PC-9 (cell line): ENCODE measurements at regions not wholly inside any gene's neighbourhood (a gene's known extent, or its start where the extent isn't known, plus 50 kb on each side); places are given as distances from the start of the nearest gene placed in this dataset.

Experiments
- BruUV-seq: library from RNA; stranded (reverse); fragments of 400-500 nt; replicated peaks from 2 replicates; lab custom pipeline; 2021; lab: Mats Ljungman, UMichigan
- CTCF ChIA-PET: fragments of 300-600 bp; sonication (Branson Sonifier 250); formaldehyde crosslinking; loops from one replicate; lab custom pipeline; 2022; ENCODE audit warnings: antibody characterized with exemption; lab: Charles Lee
- POLR2A ChIA-PET: fragments of 300-600 bp; sonication (Branson Sonifier 250); formaldehyde crosslinking; loops from one replicate; lab custom pipeline; 2022; ENCODE audit warnings: antibody characterized with exemption; ENCODE audit not compliant: unreplicated experiment; lab: Charles Lee
- DNase-seq, 2 experiments: peaks; one replicate each; pipeline versions ENCODE4 v3.0.0 to v3.0.0-alpha.2; 2015 to 2022; ENCODE audit warnings: mixed read lengths in 1 of 2
- H2AFZ ChIP-seq: fragments of 200-600 bp; sonication (generic); 2 replicates; pipeline ENCODE4 v1.8.1; 2017; ENCODE audit warnings: antibody characterized with exemption
- H3F3A ChIP-seq: fragments of 200-600 bp; sonication (generic); 2 replicates; pipeline ENCODE4 v1.8.1; 2017; ENCODE audit warnings: antibody characterized with exemption, mild to moderate bottlenecking, low read depth; ENCODE audit not compliant: insufficient read depth
- H3K27ac ChIP-seq: fragments of 200-600 bp; sonication (generic); 2 replicates; pipeline ENCODE4 v1.6.1; 2016; ENCODE audit warnings: mixed run types
- H3K27me3 ChIP-seq: fragments of 200-600 bp; sonication (generic); 2 replicates; pipeline ENCODE4 v1.6.1; 2016; ENCODE audit warnings: low read depth, mixed run types; ENCODE audit not compliant: insufficient read depth
- H3K36me3 ChIP-seq: fragments of 200-600 bp; sonication (generic); 2 replicates; pipeline ENCODE4 v1.6.1; 2016; ENCODE audit warnings: low read depth, mixed run types
- H3K4me1 ChIP-seq: fragments of 200-600 bp; sonication (generic); replicated peaks from 2 replicates; pipeline ENCODE4 v1.6.1; 2016; ENCODE audit warnings: mixed run types; ENCODE audit not compliant: insufficient read depth
- H3K4me2 ChIP-seq: fragments of 200-600 bp; sonication (generic); 2 replicates; pipeline ENCODE4 v1.6.1; 2017; ENCODE audit warnings: mixed run types
- H3K4me3 ChIP-seq: fragments of 200-600 bp; sonication (generic); 2 replicates; pipeline ENCODE4 v1.6.1; 2016; ENCODE audit warnings: mixed run types
- H3K79me2 ChIP-seq: fragments of 200-600 bp; sonication (generic); 2 replicates; pipeline ENCODE4 v1.6.1; 2017; ENCODE audit warnings: low read depth, mixed run types
- H3K9me2 ChIP-seq: fragments of 200-600 bp; sonication (generic); 2 replicates; pipeline ENCODE4 v1.8.1; 2017; ENCODE audit warnings: mild to moderate bottlenecking; ENCODE audit not compliant: insufficient read depth
- H3K9me3 ChIP-seq: fragments of 200-600 bp; sonication (generic); 2 replicates; pipeline ENCODE4 v1.8.1; 2016; ENCODE audit warnings: low read depth; ENCODE audit not compliant: insufficient read depth
- H4K20me1 ChIP-seq: fragments of 200-600 bp; sonication (generic); 2 replicates; pipeline ENCODE4 v1.8.1; 2017; ENCODE audit not compliant: insufficient read depth
- EZH2 ChIP-seq: fragments of 200-600 bp; sonication (generic); IDR thresholded peaks from 2 replicates; pipeline ENCODE4 v1.8.0; 2017; ENCODE audit warnings: antibody characterized with exemption, low read depth
- intact Hi-C: fragments of 100-400 bp; cut with micrococcal nuclease; formaldehyde crosslinking; loops from one replicate; pipeline ENCODE4 v1.10.0; 2022; ENCODE audit not compliant: unreplicated experiment
- TF ChIP-seq, protein P1 (sequence below): fragments of 200-600 bp; sonication (generic); conservative IDR thresholded peaks from 2 replicates; pipeline ENCODE4 v1.6.1; 2017; ENCODE audit warnings: mixed run types, antibody characterized with exemption, mild to moderate bottlenecking, moderate library complexity

DNA sequence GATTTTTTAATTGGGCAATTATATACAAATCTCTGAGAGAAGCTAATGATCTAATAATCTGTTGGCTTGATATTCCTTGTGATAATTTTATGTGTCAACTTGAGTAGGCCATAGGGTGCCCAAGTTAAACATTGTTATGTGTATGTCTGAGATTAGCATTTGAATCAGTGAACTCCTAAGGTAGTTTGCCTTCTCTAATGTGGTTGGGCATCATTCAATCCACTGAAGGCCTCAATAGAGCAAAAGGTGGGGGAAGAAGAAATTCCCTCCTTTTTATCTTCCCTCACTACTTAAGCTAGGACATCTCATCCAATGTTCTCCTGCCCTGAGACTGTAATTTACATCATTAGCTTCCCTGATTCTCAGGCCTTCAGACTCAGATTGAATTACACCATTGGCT, 394.5 kb downstream of the LMO4 start:
- Histone ChIP-seq H3K4me1 (no peaks in the 10 kb centered on the region), H3K27ac (no peak overlapping the region), H3K79me2 (no peaks in the 10 kb centered on the region), H3K4me2 (no peak overlapping the region), H3K4me3 (no peak overlapping the region), H4K20me1 (no peaks in the 10 kb centered on the region), H3K27me3 (no peaks in the 10 kb centered on the region), H3F3A (no peaks in the 10 kb centered on the region), H3K9me2 (no peaks in the 10 kb centered on the region), H3K36me3 (no peaks in the 10 kb centered on the region), H2AFZ (no peak overlapping the region), H3K9me3 (no peaks in the 10 kb centered on the region)
- intact Hi-C loops = no loop called here
- BruUV-seq = no TSS peak
- ChIA-PET POLR2A (no interaction called here), CTCF (interaction anchor here (0.7 kb wide), 1 partner anchor 23 kb away, joined by 5 read pairs; no protein-coding TSS in a partner anchor)
- no peak for DNase-seq
- TF ChIP-seq, protein P1, sequence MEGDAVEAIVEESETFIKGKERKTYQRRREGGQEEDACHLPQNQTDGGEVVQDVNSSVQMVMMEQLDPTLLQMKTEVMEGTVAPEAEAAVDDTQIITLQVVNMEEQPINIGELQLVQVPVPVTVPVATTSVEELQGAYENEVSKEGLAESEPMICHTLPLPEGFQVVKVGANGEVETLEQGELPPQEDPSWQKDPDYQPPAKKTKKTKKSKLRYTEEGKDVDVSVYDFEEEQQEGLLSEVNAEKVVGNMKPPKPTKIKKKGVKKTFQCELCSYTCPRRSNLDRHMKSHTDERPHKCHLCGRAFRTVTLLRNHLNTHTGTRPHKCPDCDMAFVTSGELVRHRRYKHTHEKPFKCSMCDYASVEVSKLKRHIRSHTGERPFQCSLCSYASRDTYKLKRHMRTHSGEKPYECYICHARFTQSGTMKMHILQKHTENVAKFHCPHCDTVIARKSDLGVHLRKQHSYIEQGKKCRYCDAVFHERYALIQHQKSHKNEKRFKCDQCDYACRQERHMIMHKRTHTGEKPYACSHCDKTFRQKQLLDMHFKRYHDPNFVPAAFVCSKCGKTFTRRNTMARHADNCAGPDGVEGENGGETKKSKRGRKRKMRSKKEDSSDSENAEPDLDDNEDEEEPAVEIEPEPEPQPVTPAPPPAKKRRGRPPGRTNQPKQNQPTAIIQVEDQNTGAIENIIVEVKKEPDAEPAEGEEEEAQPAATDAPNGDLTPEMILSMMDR = no peak
- no peak for TF ChIP-seq EZH2

DNA sequence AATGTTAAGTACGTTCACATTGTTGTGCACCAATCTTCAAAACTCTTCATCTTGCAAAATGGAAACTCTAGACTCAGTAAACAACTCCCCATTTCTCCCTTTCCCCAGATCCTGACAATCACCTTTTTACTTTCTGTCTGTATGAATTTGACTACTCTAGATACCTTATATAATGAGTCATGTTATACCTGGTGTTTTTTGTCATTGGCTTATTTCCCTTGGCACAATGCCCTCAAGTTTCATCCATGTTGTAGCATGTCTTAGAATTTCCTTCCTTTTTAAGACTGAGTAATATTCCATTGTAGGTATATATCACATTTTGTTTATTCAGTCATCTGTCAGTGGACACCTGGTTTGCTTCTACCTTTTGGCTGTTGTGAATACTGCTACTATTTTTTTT, 399.5 kb downstream of the LMO4 start:
- TF ChIP-seq, protein P1 = no peak
- TF ChIP-seq EZH2 = no peak
- no peak overlapping the region for H2AFZ ChIP-seq
- no peak overlapping the region for H3K4me2 ChIP-seq
- intact Hi-C loops = no loop called here
- H3F3A ChIP-seq = no peaks in the 10 kb centered on the region
- H3K9me3 ChIP-seq = no peaks in the 10 kb centered on the region
- H4K20me1 ChIP-seq = no peaks in the 10 kb centered on the region
- BruUV-seq = no TSS peak
- H3K36me3 ChIP-seq = no peaks in the 10 kb centered on the region
- CTCF ChIA-PET = no interaction called here
- no peaks in the 10 kb centered on the region for H3K27me3 ChIP-seq
- no peaks in the 10 kb centered on the region for H3K9me2 ChIP-seq
- H3K79me2 ChIP-seq = no peaks in the 10 kb centered on the region
- H3K4me1 ChIP-seq = no peaks in the 10 kb centered on the region
- DNase-seq = no peak
- H3K27ac ChIP-seq = no peak overlapping the region
- POLR2A ChIA-PET = no interaction called here
- no peak overlapping the region for H3K4me3 ChIP-seq

DNA sequence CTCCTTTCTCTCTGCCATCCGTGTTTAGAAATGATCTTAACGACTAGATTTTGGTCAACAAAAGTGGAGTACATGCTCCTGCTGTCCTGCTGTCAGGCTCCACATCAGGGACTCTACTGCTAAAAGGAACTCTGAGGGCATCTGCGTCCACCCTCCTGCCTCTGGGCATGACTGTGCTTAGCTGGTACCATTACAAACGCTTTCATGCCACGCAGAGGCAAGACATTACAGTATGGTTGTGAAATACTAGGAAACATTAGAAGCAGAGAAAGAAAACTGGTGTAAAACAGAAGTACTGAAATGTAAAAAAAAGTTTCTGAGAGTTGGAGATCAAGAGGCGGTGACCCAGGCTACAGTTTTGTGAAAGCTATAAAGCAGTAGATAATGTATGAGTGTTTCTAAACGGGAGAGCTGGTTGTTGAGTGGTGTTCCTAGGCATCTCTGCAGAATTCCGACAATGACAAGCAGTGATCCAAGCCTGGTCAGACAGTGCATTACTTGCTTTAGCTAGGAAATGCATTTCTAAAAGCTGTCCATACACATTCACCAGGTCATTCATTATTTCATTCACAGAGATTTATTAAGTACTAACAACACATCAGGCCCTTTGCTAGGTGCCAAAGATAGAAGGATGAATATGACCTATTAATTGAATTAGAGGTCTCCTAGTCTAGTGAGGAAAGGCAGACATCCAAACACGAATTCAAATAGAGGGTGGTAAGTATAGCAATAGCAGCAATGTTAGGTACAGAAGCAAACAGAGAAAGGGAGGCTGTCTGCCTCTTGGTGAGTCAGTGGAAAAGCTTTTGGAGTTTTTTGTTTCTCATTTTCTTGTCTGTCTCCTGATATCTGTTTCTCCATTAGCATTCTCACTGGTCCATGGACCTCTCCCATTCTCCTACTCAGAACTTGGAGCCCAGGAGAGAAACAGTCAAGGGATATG, 401.9 kb downstream of the LMO4 start:
- intact Hi-C loops = no loop called here
- Histone ChIP-seq H3K36me3 (no peaks in the 10 kb centered on the region), H3K4me1 (no peaks in the 10 kb centered on the region), H3K4me3 (no peak overlapping the region), H3K4me2 (no peak overlapping the region), H3K27me3 (no peaks in the 10 kb centered on the region), H4K20me1 (no peaks in the 10 kb centered on the region), H2AFZ (no peak overlapping the region), H3F3A (no peaks in the 10 kb centered on the region), H3K9me2 (no peaks in the 10 kb centered on the region), H3K27ac (no peak overlapping the region), H3K9me3 (no peaks in the 10 kb centered on the region), H3K79me2 (no peaks in the 10 kb centered on the region)
- no TSS peak for BruUV-seq
- CTCF ChIA-PET = no interaction called here
- POLR2A ChIA-PET = no interaction called here
- no peak for DNase-seq
- TF ChIP-seq, protein P1 = no peak
- no peak for TF ChIP-seq EZH2
